ENCODE measurements at regions not wholly inside any gene's neighbourhood (a gene's known extent, or its start where the extent isn't known, plus 50 kb on each side); places are given as distances from the start of the nearest gene placed in this dataset.
"Not testable (repeated sequence)": the region's sequence is repeated elsewhere in the genome, so short reads cannot be mapped to it uniquely, and the experiment has no call there.

- no peak for DNase-seq
Observed at GRCh38 chr5:20370061-20370460, 382.1 kb upstream of the CDH18 start.

- DNase-seq, result no peak
Observed at GRCh38 chr5:20369518-20369885, 381.5 kb upstream of the CDH18 start.

GRCh38 chr5:20368571-20369517 is 380.8 kb upstream of the CDH18 start:
- DNase-seq, result no peak

GRCh38 chr5:20367178-20367577 is 379.2 kb upstream of the CDH18 start:
- DNase-seq, result no peak

GRCh38 chr5:20360263-20360662 is 372.3 kb upstream of the CDH18 start:
- no peak for DNase-seq

- no peak for DNase-seq
Observed at GRCh38 chr5:20359377-20359776, 371.4 kb upstream of the CDH18 start.

GRCh38 chr5:20353499-20353898 is 365.5 kb upstream of the CDH18 start:
- DNase-seq, result no peak

- DNase-seq, result no peak
Observed at GRCh38 chr5:20351849-20352248, 363.8 kb upstream of the CDH18 start.

- DNase-seq, result no peak
Observed at GRCh38 chr5:20348321-20348720, 360.3 kb upstream of the CDH18 start.

- DNase-seq, result no peak
Observed at GRCh38 chr5:20347334-20347733, 359.3 kb upstream of the CDH18 start.

GRCh38 chr5:20340126-20340525 is 352.1 kb upstream of the CDH18 start:
- DNase-seq, result no peak

- DNase-seq, result no peak
Observed at GRCh38 chr5:20335978-20336377, 348.0 kb upstream of the CDH18 start.

- DNase-seq, result no peak
Observed at GRCh38 chr5:20331826-20332225, 343.8 kb upstream of the CDH18 start.

- DNase-seq, result no peak
Observed at GRCh38 chr5:20323323-20323722, 335.3 kb upstream of the CDH18 start.

- no peak for DNase-seq
Observed at GRCh38 chr5:20307391-20307790, 319.4 kb upstream of the CDH18 start.

GRCh38 chr5:20305463-20305862 is 317.5 kb upstream of the CDH18 start:
- no peak for DNase-seq

- DNase-seq, result not testable (repeated sequence)
Observed at GRCh38 chr5:20304570-20304969, 316.6 kb upstream of the CDH18 start.

GRCh38 chr5:20300110-20300509 is 312.1 kb upstream of the CDH18 start:
- DNase-seq, result no peak

GRCh38 chr5:20294696-20295095 is 306.7 kb upstream of the CDH18 start:
- DNase-seq, result no peak

GRCh38 chr5:20291766-20292165 is 303.8 kb upstream of the CDH18 start:
- no peak for DNase-seq

GRCh38 chr5:20287640-20288039 is 299.6 kb upstream of the CDH18 start:
- DNase-seq, result no peak

- DNase-seq, result no peak
Observed at GRCh38 chr5:20286512-20286911, 298.5 kb upstream of the CDH18 start.

GRCh38 chr5:20276959-20277263 is 288.9 kb upstream of the CDH18 start:
- no peak for DNase-seq

- DNase-seq, result no peak
Observed at GRCh38 chr5:20276061-20276958, 288.3 kb upstream of the CDH18 start.
